ENCODE measurements at regions not wholly inside any gene's neighbourhood (a gene's known extent, or its start where the extent isn't known, plus 50 kb on each side); places are given as distances from the start of the nearest gene placed in this dataset.

- CTCF ChIA-PET: no interaction called here
- no peak for DNase-seq (ENCODE audit: extremely low spot score)
- POLR2A ChIA-PET: no interaction called here
- no peak for TF ChIP-seq TARDBP (IDR thresholded peaks at IDR 0.05)
- no peak for TF ChIP-seq FOXA1 (IDR thresholded peaks at IDR 0.05)
- no peak for TF ChIP-seq ZNF384 (IDR thresholded peaks at IDR 0.05)
- no peak for TF ChIP-seq FOXM1 (IDR thresholded peaks at IDR 0.05; ENCODE audit: borderline replicate concordance)
- TF ChIP-seq SUZ12 (IDR thresholded peaks at IDR 0.05): no peak
- no peak for TF ChIP-seq CTBP1 (IDR thresholded peaks at IDR 0.05; ENCODE audit: borderline replicate concordance)
- TF ChIP-seq NFRKB (IDR thresholded peaks at IDR 0.05): no peak
- no peak for TF ChIP-seq PKNOX1 (IDR thresholded peaks at IDR 0.05)
Observed at GRCh38 chr7:145543242-145543641, 573.4 kb upstream of the CNTNAP2 start.

GRCh38 chr7:145539910-145540309 is 576.7 kb upstream of the CNTNAP2 start:
- no peak for DNase-seq (ENCODE audit: extremely low spot score)
- POLR2A ChIA-PET: no interaction called here
- no peak for TF ChIP-seq LEF1 (IDR thresholded peaks at IDR 0.05; ENCODE audit: borderline replicate concordance)
- TF ChIP-seq CTBP1 (IDR thresholded peaks at IDR 0.05; ENCODE audit: borderline replicate concordance): no peak
- TF ChIP-seq FOXA1 (IDR thresholded peaks at IDR 0.05): no peak
- TF ChIP-seq ZNF384 (IDR thresholded peaks at IDR 0.05): no peak
- no peak for TF ChIP-seq HDGF (IDR thresholded peaks at IDR 0.05; ENCODE audit: borderline replicate concordance)
- no peak for TF ChIP-seq NFRKB (IDR thresholded peaks at IDR 0.05)
- TF ChIP-seq TARDBP (IDR thresholded peaks at IDR 0.05): no peak
- TF ChIP-seq ELF4 (IDR thresholded peaks at IDR 0.05): no peak
- no peak for TF ChIP-seq SUZ12 (IDR thresholded peaks at IDR 0.05)
- no peak for TF ChIP-seq FOXM1 (IDR thresholded peaks at IDR 0.05; ENCODE audit: borderline replicate concordance)
- TF ChIP-seq FOXK2 (IDR thresholded peaks at IDR 0.05): no peak
- no peak for TF ChIP-seq L3MBTL2 (conservative IDR thresholded peaks at IDR 0.05)
- TF ChIP-seq BHLHE40 (IDR thresholded peaks at IDR 0.05; ENCODE audit: borderline replicate concordance): no peak
- TF ChIP-seq SP1 (IDR thresholded peaks at IDR 0.05): no peak
- no peak for TF ChIP-seq ARNT (IDR thresholded peaks at IDR 0.05)
- TF ChIP-seq PKNOX1 (IDR thresholded peaks at IDR 0.05): no peak
- CTCF ChIA-PET: no interaction called here

GRCh38 chr7:145534301-145534700 is 582.3 kb upstream of the CNTNAP2 start:
- ChIA-PET POLR2A (no interaction called here), CTCF (interaction anchor here (0.6 kb wide), 1 partner anchor 426 kb away, joined by 3 read pairs; no protein-coding TSS in a partner anchor)
- TF ChIP-seq CTBP1 (IDR thresholded peaks at IDR 0.05; ENCODE audit: borderline replicate concordance): no peak
- TF ChIP-seq ZNF384 (IDR thresholded peaks at IDR 0.05): no peak
- TF ChIP-seq ELF4 (IDR thresholded peaks at IDR 0.05): no peak
- TF ChIP-seq FOXK2 (IDR thresholded peaks at IDR 0.05): no peak
- no peak for TF ChIP-seq LEF1 (IDR thresholded peaks at IDR 0.05; ENCODE audit: borderline replicate concordance)
- DNase-seq (ENCODE audit: extremely low spot score): no peak

- ChIA-PET CTCF (no interaction called here), POLR2A (no interaction called here)
- TF ChIP-seq PKNOX1 (IDR thresholded peaks at IDR 0.05): no peak
- TF ChIP-seq FOXA1 (IDR thresholded peaks at IDR 0.05): no peak
- no peak for TF ChIP-seq BHLHE40 (IDR thresholded peaks at IDR 0.05; ENCODE audit: borderline replicate concordance)
- TF ChIP-seq NFRKB (IDR thresholded peaks at IDR 0.05): no peak
- TF ChIP-seq L3MBTL2 (conservative IDR thresholded peaks at IDR 0.05): no peak
- no peak for DNase-seq (ENCODE audit: extremely low spot score)
Observed at GRCh38 chr7:145520284-145520683, 596.3 kb upstream of the CNTNAP2 start.

GRCh38 chr7:145511004-145511403 is 605.6 kb upstream of the CNTNAP2 start:
- no peak for DNase-seq (ENCODE audit: extremely low spot score)
- ChIA-PET POLR2A (no interaction called here), CTCF (no interaction called here)
- no peak for TF ChIP-seq SP1 (IDR thresholded peaks at IDR 0.05)
- TF ChIP-seq ELF4 (IDR thresholded peaks at IDR 0.05): no peak
- TF ChIP-seq NFRKB (IDR thresholded peaks at IDR 0.05): no peak
- TF ChIP-seq TARDBP (IDR thresholded peaks at IDR 0.05): no peak
- no peak for TF ChIP-seq CTBP1 (IDR thresholded peaks at IDR 0.05; ENCODE audit: borderline replicate concordance)
- no peak for TF ChIP-seq L3MBTL2 (conservative IDR thresholded peaks at IDR 0.05)

GRCh38 chr7:145497911-145498525 is 618.6 kb upstream of the CNTNAP2 start:
- TF ChIP-seq HDGF (IDR thresholded peaks at IDR 0.05; ENCODE audit: borderline replicate concordance) (no peak), BHLHE40 (IDR thresholded peaks at IDR 0.05; ENCODE audit: borderline replicate concordance) (no peak), ELF4 (IDR thresholded peaks at IDR 0.05) (no peak), CTBP1 (IDR thresholded peaks at IDR 0.05; ENCODE audit: borderline replicate concordance) (no peak), ARNT (IDR thresholded peaks at IDR 0.05) (no peak)
- no peak for DNase-seq (ENCODE audit: extremely low spot score)
- ChIA-PET POLR2A (no interaction called here), CTCF (no interaction called here)

GRCh38 chr7:145490356-145490755 is 626.2 kb upstream of the CNTNAP2 start:
- POLR2A ChIA-PET: no interaction called here
- TF ChIP-seq NFRKB (IDR thresholded peaks at IDR 0.05): no peak
- no peak for TF ChIP-seq BHLHE40 (IDR thresholded peaks at IDR 0.05; ENCODE audit: borderline replicate concordance)
- TF ChIP-seq ZNF384 (IDR thresholded peaks at IDR 0.05): no peak
- no peak for TF ChIP-seq CTBP1 (IDR thresholded peaks at IDR 0.05; ENCODE audit: borderline replicate concordance)
- TF ChIP-seq FOXA1 (IDR thresholded peaks at IDR 0.05): no peak
- no peak for TF ChIP-seq ELF4 (IDR thresholded peaks at IDR 0.05)
- no peak for TF ChIP-seq TARDBP (IDR thresholded peaks at IDR 0.05)
- no peak for TF ChIP-seq LEF1 (IDR thresholded peaks at IDR 0.05; ENCODE audit: borderline replicate concordance)
- TF ChIP-seq SP1 (IDR thresholded peaks at IDR 0.05): no peak
- TF ChIP-seq PKNOX1 (IDR thresholded peaks at IDR 0.05): no peak
- TF ChIP-seq L3MBTL2 (conservative IDR thresholded peaks at IDR 0.05): no peak
- no peak for TF ChIP-seq HDGF (IDR thresholded peaks at IDR 0.05; ENCODE audit: borderline replicate concordance)
- no peak for TF ChIP-seq FOXK2 (IDR thresholded peaks at IDR 0.05)
- TF ChIP-seq ARNT (IDR thresholded peaks at IDR 0.05): no peak
- no peak for TF ChIP-seq FOXM1 (IDR thresholded peaks at IDR 0.05; ENCODE audit: borderline replicate concordance)
- TF ChIP-seq SUZ12 (IDR thresholded peaks at IDR 0.05): no peak
- no peak for DNase-seq (ENCODE audit: extremely low spot score)
- CTCF ChIA-PET: no interaction called here
